ENCODE measurements at regions not wholly inside any gene's neighbourhood (a gene's known extent, or its start where the extent isn't known, plus 50 kb on each side); places are given as distances from the start of the nearest gene placed in this dataset.

- intact Hi-C loops (cut with micrococcal nuclease; ENCODE audit: unreplicated experiment): no loop called here
- Mint-ChIP-seq H3K4me1 (ENCODE audit: low read depth, unreplicated experiment) (no peaks in the 10 kb centered on the region), H3K27ac (ENCODE audit: unreplicated experiment) (no peak overlapping the region), H3K9me3 (ENCODE audit: unreplicated experiment) (no peaks in the 10 kb centered on the region), H3K27me3 (ENCODE audit: insufficient read depth, unreplicated experiment) (peaks cover 2% of the 10 kb centered on the region), H3K36me3 (ENCODE audit: insufficient read depth, unreplicated experiment) (no peaks in the 10 kb centered on the region), H3K4me3 (ENCODE audit: unreplicated experiment) (no peak overlapping the region)
- BruUV-seq (replicated peaks): no TSS peak
- H3K36me3 ChIP-seq (ENCODE audit: control insufficient read depth, insufficient read depth, low read length): no peaks in the 10 kb centered on the region
- no peak for DNase-seq
- no peaks in the 10 kb centered on the region for H3K9me3 ChIP-seq
- CTCF ChIA-PET: no interaction called here
- TF ChIP-seq, protein P1, sequence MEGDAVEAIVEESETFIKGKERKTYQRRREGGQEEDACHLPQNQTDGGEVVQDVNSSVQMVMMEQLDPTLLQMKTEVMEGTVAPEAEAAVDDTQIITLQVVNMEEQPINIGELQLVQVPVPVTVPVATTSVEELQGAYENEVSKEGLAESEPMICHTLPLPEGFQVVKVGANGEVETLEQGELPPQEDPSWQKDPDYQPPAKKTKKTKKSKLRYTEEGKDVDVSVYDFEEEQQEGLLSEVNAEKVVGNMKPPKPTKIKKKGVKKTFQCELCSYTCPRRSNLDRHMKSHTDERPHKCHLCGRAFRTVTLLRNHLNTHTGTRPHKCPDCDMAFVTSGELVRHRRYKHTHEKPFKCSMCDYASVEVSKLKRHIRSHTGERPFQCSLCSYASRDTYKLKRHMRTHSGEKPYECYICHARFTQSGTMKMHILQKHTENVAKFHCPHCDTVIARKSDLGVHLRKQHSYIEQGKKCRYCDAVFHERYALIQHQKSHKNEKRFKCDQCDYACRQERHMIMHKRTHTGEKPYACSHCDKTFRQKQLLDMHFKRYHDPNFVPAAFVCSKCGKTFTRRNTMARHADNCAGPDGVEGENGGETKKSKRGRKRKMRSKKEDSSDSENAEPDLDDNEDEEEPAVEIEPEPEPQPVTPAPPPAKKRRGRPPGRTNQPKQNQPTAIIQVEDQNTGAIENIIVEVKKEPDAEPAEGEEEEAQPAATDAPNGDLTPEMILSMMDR (IDR thresholded peaks at IDR 0.05; ENCODE audit: insufficient read depth in 1 of 2, low read depth in 1 of 2, low read length in 1 of 2, severe bottlenecking in 1 of 2, unreplicated experiment in 1 of 2): no peak
- H3K27me3 ChIP-seq (replicated peaks; ENCODE audit: control insufficient read depth, insufficient read depth, low read length): no peaks in the 10 kb centered on the region
- H3K4me1 ChIP-seq: no peaks in the 10 kb centered on the region
- H3K4me3 ChIP-seq (ENCODE audit: low read depth, low read length): no peak overlapping the region
- POLR2A ChIA-PET: no interaction called here
Observed at GRCh38 chr18:37710726-37711125, 145.1 kb upstream of the CELF4 start.

DNA sequence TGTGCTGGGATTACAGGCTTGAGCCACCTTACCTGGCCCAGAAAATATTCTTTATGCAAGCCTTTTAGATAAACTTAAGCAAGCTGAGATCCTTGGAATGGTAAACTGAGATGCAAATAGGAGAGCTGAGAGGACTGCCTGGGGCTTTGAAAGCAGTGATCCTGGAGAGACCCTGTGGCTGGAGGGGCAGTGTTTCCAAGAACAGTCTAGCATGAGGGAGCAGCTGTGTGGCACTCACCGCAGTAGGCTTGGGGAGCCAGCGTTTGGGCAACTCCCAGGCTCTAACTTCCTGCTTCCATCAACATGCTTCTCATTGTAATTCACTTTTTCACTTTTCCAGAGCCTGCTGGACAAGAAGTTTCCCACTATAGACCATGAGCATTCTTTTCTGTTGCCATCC lies 144.1 kb upstream of the CELF4 start:
- Mint-ChIP-seq H3K4me3 (ENCODE audit: unreplicated experiment) (no peak overlapping the region), H3K9me3 (ENCODE audit: unreplicated experiment) (no peaks in the 10 kb centered on the region), H3K36me3 (ENCODE audit: insufficient read depth, unreplicated experiment) (no peaks in the 10 kb centered on the region), H3K27ac (ENCODE audit: unreplicated experiment) (no peak overlapping the region), H3K4me1 (ENCODE audit: low read depth, unreplicated experiment) (no peaks in the 10 kb centered on the region), H3K27me3 (ENCODE audit: insufficient read depth, unreplicated experiment) (peaks cover 2% of the 10 kb centered on the region)
- Histone ChIP-seq H3K4me1 (no peaks in the 10 kb centered on the region), H3K36me3 (ENCODE audit: control insufficient read depth, insufficient read depth, low read length) (no peaks in the 10 kb centered on the region), H3K9me3 (no peaks in the 10 kb centered on the region), H3K27me3 (replicated peaks; ENCODE audit: control insufficient read depth, insufficient read depth, low read length) (no peaks in the 10 kb centered on the region), H3K4me3 (ENCODE audit: low read depth, low read length) (no peak overlapping the region)
- TF ChIP-seq, protein P1 (IDR thresholded peaks at IDR 0.05; ENCODE audit: insufficient read depth in 1 of 2, low read depth in 1 of 2, low read length in 1 of 2, severe bottlenecking in 1 of 2, unreplicated experiment in 1 of 2): no peak
- intact Hi-C loops (cut with micrococcal nuclease; ENCODE audit: unreplicated experiment): no loop called here
- BruUV-seq (replicated peaks): no TSS peak
- CTCF ChIA-PET: no interaction called here
- no peak for DNase-seq
- POLR2A ChIA-PET: no interaction called here

DNA sequence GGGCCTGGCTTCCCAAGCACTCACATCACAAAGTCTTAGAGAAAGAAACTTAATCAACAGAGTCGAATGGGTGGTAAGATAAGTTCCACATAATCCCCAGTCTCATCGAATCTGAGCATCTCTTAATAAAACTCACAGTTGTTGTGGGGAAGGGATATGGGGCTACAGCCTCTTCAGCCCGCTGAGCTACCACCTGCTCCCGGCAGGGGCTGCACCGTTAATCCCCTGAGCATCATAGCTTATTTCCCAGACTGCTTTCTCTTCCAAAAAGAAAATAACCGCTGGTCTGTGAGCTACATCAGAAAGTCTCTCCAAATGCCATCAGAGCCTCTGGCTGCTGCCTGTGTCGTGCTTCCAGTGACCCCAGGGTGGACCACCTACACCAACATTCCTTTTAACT lies 139.4 kb upstream of the CELF4 start:
- H3K4me3 ChIP-seq (ENCODE audit: low read depth, low read length): no peak overlapping the region
- no peaks in the 10 kb centered on the region for H3K36me3 ChIP-seq (ENCODE audit: control insufficient read depth, insufficient read depth, low read length)
- no peak overlapping the region for H3K27ac Mint-ChIP-seq (ENCODE audit: unreplicated experiment)
- TF ChIP-seq, protein P1 (IDR thresholded peaks at IDR 0.05; ENCODE audit: insufficient read depth in 1 of 2, low read depth in 1 of 2, low read length in 1 of 2, severe bottlenecking in 1 of 2, unreplicated experiment in 1 of 2): no peak
- no peak for DNase-seq
- intact Hi-C loops (cut with micrococcal nuclease; ENCODE audit: unreplicated experiment): no loop called here
- POLR2A ChIA-PET: no interaction called here
- no peak overlapping the region for H3K4me3 Mint-ChIP-seq (ENCODE audit: unreplicated experiment)
- CTCF ChIA-PET: no interaction called here
- H3K27me3 Mint-ChIP-seq (ENCODE audit: insufficient read depth, unreplicated experiment): peaks cover 5% of the 10 kb centered on the region
- H3K9me3 Mint-ChIP-seq (ENCODE audit: unreplicated experiment): no peaks in the 10 kb centered on the region
- BruUV-seq (replicated peaks): no TSS peak
- H3K9me3 ChIP-seq: no peaks in the 10 kb centered on the region
- H3K36me3 Mint-ChIP-seq (ENCODE audit: insufficient read depth, unreplicated experiment): no peaks in the 10 kb centered on the region
- no peaks in the 10 kb centered on the region for H3K4me1 Mint-ChIP-seq (ENCODE audit: low read depth, unreplicated experiment)
- H3K4me1 ChIP-seq: no peaks in the 10 kb centered on the region
- no peaks in the 10 kb centered on the region for H3K27me3 ChIP-seq (replicated peaks; ENCODE audit: control insufficient read depth, insufficient read depth, low read length)

All from Caco-2 (cell line).